IPS DF 4.7 (cell line): ENCODE measurements at regions not wholly inside any gene's neighbourhood (a gene's known extent, or its start where the extent isn't known, plus 50 kb on each side); places are given as distances from the start of the nearest gene placed in this dataset.

Experiments used
- DNase-seq: peaks from one replicate; pipeline ENCODE4 v3.0.0-alpha.2; 2013; ENCODE audit warnings: low spot score; ENCODE audit errors: extremely low read depth

GRCh38 chr2:220162320-220162719, 534.9 kb downstream of the SLC4A3 start:
- DNase-seq: no peak

- DNase-seq: no peak
Measured at GRCh38 chr2:220163486-220163885, 536.1 kb downstream of the SLC4A3 start.

- DNase-seq: no peak
Measured at GRCh38 chr2:220165401-220165800, 538.0 kb downstream of the SLC4A3 start.

GRCh38 chr2:220166616-220167015, 539.2 kb downstream of the SLC4A3 start:
- no peak for DNase-seq

- no peak for DNase-seq
Measured at GRCh38 chr2:220167956-220168355, 540.5 kb downstream of the SLC4A3 start.

- DNase-seq: no peak
Measured at GRCh38 chr2:220168891-220169546, 541.6 kb downstream of the SLC4A3 start.

GRCh38 chr2:220174826-220175225, 547.4 kb downstream of the SLC4A3 start:
- DNase-seq: no peak

- no peak for DNase-seq
Measured at GRCh38 chr2:220175967-220176366, 548.5 kb downstream of the SLC4A3 start.

- no peak for DNase-seq
Measured at GRCh38 chr2:220178991-220179695, 551.7 kb downstream of the SLC4A3 start.

- DNase-seq: no peak
Measured at GRCh38 chr2:220181165-220181564, 553.7 kb downstream of the SLC4A3 start.

- no peak for DNase-seq
Measured at GRCh38 chr2:220182790-220183189, 555.4 kb downstream of the SLC4A3 start.

- no peak for DNase-seq
Measured at GRCh38 chr2:220185766-220186305, 558.4 kb downstream of the SLC4A3 start.

- DNase-seq: no peak
Measured at GRCh38 chr2:220188031-220188430, 560.6 kb downstream of the SLC4A3 start.

GRCh38 chr2:220191031-220191430, 563.6 kb downstream of the SLC4A3 start:
- DNase-seq: no peak

GRCh38 chr2:220191737-220192136, 564.3 kb downstream of the SLC4A3 start:
- DNase-seq: no peak

GRCh38 chr2:220192994-220193753, 565.7 kb downstream of the SLC4A3 start:
- no peak for DNase-seq

- no peak for DNase-seq
Measured at GRCh38 chr2:220194630-220195584, 567.5 kb downstream of the SLC4A3 start.

GRCh38 chr2:220198896-220199295, 571.5 kb downstream of the SLC4A3 start:
- DNase-seq: no peak

GRCh38 chr2:220202066-220202465, 574.6 kb downstream of the SLC4A3 start:
- DNase-seq: no peak

- DNase-seq: no peak
Measured at GRCh38 chr2:220209093-220209492, 581.7 kb downstream of the SLC4A3 start.

- DNase-seq: no peak
Measured at GRCh38 chr2:220209751-220210150, 582.3 kb downstream of the SLC4A3 start.
